Effector memory CD4-positive, alpha-beta T cell (primary cell): ENCODE measurements at regions not wholly inside any gene's neighbourhood (a gene's known extent, or its start where the extent isn't known, plus 50 kb on each side); places are given as distances from the start of the nearest gene placed in this dataset.
"Not testable (repeated sequence)": the region's sequence is repeated elsewhere in the genome, so short reads cannot be mapped to it uniquely, and the experiment has no call there.

ENCODE experiments used
- DNase-seq, 3 donors: peaks; one replicate each; pipeline ENCODE4 v3.0.0-alpha.2; 2020
- H3K27ac ChIP-seq: 2 replicates; pipeline ENCODE4 v1.7.0; 2013; ENCODE audit warnings: mild to moderate bottlenecking, low read length, moderate library complexity; ENCODE audit not compliant: insufficient read depth, poor library complexity, severe bottlenecking
- H3K27me3 ChIP-seq: replicated peaks from 2 replicates; pipeline ENCODE4 v1.7.0; 2013; ENCODE audit warnings: mild to moderate bottlenecking, low read length; ENCODE audit not compliant: insufficient read depth, control insufficient read depth, poor library complexity, severe bottlenecking
- H3K36me3 ChIP-seq: 2 replicates; pipeline ENCODE4 v1.7.0; 2013; ENCODE audit warnings: mild to moderate bottlenecking, low read length, moderate library complexity; ENCODE audit not compliant: control insufficient read depth, insufficient read depth
- H3K4me1 ChIP-seq: 2 replicates; pipeline ENCODE4 v1.7.0; 2013; ENCODE audit warnings: low read length, mild to moderate bottlenecking; ENCODE audit not compliant: control insufficient read depth, insufficient read depth, poor library complexity, severe bottlenecking
- H3K4me3 ChIP-seq: 2 replicates; pipeline ENCODE4 v1.7.0; 2013; ENCODE audit warnings: low read length, low read depth, mild to moderate bottlenecking; ENCODE audit not compliant: insufficient read depth, poor library complexity, severe bottlenecking
- H3K9me3 ChIP-seq: 2 replicates; pipeline ENCODE4 v1.7.0; 2013; ENCODE audit warnings: mild to moderate bottlenecking, low read length, moderate library complexity; ENCODE audit not compliant: control insufficient read depth

DNA sequence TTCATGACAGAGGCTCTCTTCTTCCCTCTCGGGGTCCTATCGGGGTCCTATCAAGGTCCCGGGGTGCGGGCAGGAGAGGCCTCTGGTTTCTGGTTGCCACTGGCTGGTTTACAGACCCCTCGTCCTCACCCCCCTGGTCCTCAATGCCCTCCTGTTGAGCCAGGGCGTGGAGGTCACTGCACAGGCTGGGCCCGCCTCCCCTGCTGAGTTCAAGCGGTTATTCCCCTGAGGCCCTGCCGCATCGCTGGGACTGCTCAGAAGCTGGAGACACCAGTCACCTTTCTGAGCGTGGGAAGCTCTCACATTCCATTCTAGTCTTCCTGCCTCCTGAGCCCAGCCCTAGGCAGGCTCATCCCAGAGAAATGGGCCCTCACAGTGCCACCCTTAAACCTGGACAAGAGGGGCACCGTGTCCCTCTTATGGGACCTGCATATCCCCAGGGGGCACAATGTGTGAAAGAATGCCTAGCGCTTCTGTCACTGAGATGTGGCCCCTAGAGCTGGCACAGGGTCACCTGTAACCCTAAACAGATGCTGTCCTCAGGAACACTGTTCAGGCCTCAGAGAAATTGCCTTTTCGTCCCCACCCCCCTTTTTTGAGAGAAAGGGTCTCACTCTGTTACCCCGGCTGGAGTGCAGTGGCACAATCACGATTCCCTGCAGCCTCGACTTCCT lies 177.7 kb upstream of the RGS6 start:
- H3K4me1 ChIP-seq: no peaks in the 10 kb centered on the region
- H3K27me3 ChIP-seq: no peaks in the 10 kb centered on the region
- no peak for DNase-seq
- no peaks in the 10 kb centered on the region for H3K9me3 ChIP-seq
- H3K27ac ChIP-seq: no peak overlapping the region
- H3K36me3 ChIP-seq: no peaks in the 10 kb centered on the region
- H3K4me3 ChIP-seq: no peak overlapping the region

DNA sequence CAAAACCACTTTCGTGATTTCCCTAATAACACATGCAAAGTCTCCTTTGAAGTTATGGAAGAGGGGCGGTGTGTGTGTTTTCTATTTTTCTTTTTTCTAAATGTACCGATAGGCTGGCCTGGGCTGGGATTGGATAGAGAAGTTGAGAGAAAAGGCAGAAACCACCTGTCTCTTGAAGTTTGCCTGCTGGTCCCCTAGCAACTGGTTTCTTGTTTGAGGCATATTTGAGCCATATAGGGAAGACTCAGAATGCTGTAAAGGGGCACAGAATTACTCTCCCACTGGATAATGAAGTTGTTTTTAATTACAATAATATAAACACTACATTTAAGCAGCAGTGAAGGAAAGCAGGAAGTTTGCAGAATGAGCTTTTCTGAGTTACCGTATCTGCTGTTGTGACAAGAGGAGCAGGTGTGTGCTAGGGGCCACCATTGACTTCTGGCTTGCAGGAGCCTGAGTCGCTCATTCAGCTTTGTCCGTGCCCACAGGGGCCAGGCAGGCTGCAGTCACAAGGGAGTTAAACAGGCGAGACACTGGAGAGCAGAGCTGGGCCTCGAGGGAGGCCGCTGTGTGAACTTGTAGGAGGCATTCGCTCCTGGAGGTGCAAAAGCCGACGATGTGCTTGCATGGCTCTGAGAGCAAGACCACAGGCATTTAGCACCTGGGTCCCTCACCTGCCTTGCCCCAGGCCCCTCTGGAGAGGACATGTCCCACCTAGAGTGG lies 173.8 kb upstream of the RGS6 start:
- H3K27ac ChIP-seq: no peak overlapping the region
- H3K4me1 ChIP-seq: no peaks in the 10 kb centered on the region
- no peak overlapping the region for H3K4me3 ChIP-seq
- no peak for DNase-seq
- H3K9me3 ChIP-seq: no peaks in the 10 kb centered on the region
- no peaks in the 10 kb centered on the region for H3K27me3 ChIP-seq
- H3K36me3 ChIP-seq: no peaks in the 10 kb centered on the region

DNA sequence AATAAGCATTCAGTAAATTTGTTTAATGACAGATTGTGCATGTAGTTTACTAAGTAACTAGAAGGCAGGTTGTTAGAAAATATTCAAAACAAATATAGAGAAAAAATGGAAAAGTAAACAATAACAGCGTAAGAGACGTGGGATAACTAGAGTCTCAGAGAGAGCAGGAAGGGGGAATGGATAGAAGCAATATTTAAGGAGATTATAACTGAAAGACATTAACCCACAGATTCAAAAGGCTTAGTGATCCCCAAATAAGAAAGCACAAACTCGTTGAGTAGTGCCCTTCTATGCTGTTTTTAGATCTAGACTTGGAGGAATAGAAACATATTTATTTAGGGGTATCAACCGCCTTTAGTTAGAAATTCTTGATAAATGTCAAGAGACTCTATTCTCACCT lies 169.7 kb upstream of the RGS6 start:
- H3K27ac ChIP-seq: no peak overlapping the region
- no peaks in the 10 kb centered on the region for H3K9me3 ChIP-seq
- no peaks in the 10 kb centered on the region for H3K27me3 ChIP-seq
- no peak overlapping the region for H3K4me3 ChIP-seq
- H3K4me1 ChIP-seq: no peaks in the 10 kb centered on the region
- H3K36me3 ChIP-seq: no peaks in the 10 kb centered on the region
- DNase-seq: no peak

DNA sequence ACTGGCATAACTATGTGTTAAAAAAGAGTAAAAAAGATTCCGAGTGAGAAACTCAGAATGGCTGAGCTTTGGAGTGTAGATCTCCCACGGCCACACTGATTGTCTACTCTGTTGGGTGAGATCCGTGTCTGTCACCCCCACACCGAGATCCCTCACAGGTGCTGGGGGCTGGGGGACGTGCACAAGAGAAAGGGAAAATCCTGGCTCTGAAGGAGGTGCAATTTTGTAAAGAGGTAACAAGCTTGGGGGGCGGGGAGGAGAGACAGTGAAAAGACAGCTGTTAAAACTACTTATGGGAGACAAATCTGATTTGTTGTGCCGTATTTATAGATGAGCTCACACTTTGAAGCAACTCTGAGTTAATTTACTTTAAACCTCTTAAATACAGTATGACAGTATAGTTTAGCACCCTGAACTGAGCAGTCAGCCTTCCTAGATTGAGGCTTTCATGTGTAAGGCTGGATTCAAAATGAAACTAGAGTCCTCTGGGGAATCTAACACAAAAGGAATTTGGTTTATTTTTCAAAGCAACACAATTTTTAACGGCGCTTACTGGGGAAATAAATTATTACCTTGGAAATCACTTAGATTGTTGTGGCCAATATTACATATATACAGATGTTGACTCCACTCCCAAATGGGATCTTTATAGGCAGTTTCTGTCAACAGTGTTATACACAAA lies 167.4 kb upstream of the RGS6 start:
- no peak overlapping the region for H3K4me3 ChIP-seq
- no peaks in the 10 kb centered on the region for H3K27me3 ChIP-seq
- no peaks in the 10 kb centered on the region for H3K9me3 ChIP-seq
- no peak for DNase-seq
- no peaks in the 10 kb centered on the region for H3K36me3 ChIP-seq
- no peak overlapping the region for H3K27ac ChIP-seq
- H3K4me1 ChIP-seq: no peaks in the 10 kb centered on the region

DNA sequence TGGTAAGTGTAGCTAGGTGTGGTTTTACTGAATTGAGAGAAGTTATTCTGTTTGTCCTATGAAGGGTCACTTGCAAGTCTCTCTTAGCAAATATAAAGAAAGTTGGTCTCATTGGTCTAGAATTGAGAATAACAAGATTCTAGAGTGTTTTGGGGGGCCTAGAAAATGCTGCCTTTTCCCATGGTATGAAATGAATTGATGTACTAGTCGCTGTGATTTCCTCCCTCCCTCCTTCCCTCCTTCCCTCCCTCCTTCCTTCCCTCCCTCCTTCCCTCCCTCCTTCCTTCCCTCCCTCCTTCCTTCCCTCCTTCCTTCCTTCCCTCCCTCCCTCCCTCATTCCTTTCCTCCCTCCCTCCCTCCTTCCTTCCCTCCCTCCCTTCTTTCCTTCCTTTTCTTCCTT lies 166.7 kb upstream of the RGS6 start:
- Histone ChIP-seq H3K27ac (no peak overlapping the region), H3K4me3 (no peak overlapping the region), H3K4me1 (no peaks in the 10 kb centered on the region), H3K9me3 (no peaks in the 10 kb centered on the region), H3K36me3 (no peaks in the 10 kb centered on the region), H3K27me3 (no peaks in the 10 kb centered on the region)
- no peak for DNase-seq

DNA sequence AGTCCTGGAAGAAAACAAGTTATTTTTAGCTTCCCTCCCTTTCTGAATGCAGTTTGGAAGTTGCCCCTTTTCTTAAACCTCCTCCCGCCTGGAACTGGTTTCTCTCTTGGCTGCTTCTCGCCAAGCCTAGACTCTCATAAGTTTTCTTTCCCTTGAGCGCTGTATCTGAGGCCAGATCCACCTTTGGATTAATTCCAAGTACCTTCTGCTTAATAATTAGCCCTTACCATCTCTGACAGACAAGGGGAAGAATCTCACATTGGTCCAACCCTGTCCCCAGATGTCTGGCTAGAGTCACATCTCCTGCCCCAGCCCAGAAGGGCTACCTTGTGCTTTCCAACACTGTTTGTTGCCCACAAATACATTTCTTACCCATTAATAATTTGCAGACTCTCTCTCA lies 161.8 kb upstream of the RGS6 start:
- DNase-seq: no peak
- no peaks in the 10 kb centered on the region for H3K36me3 ChIP-seq
- no peaks in the 10 kb centered on the region for H3K9me3 ChIP-seq
- no peaks in the 10 kb centered on the region for H3K27me3 ChIP-seq
- no peak overlapping the region for H3K4me3 ChIP-seq
- no peaks in the 10 kb centered on the region for H3K4me1 ChIP-seq
- no peak overlapping the region for H3K27ac ChIP-seq

DNA sequence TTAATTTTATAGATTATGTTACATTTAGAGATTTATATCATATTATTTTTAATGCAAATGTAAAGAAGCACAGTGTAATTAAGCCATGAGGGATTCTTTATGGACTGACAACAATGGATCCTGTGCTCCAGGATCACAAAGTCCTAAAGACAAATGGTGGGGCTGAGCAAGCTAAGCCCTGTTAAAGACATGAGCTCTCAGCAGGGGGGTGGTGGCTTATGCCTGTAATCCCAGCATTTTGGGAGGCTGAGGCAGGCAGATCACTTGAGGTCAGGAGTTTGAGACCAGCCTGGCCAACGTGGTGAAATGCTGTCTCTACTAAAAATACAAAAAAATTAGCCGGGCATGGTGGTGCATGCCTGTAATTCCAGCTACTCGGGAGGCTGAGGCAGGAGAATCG lies 160.8 kb upstream of the RGS6 start:
- H3K36me3 ChIP-seq, H3K4me3 ChIP-seq, H3K27me3 ChIP-seq, DNase-seq, H3K4me1 ChIP-seq, H3K9me3 ChIP-seq, H3K27ac ChIP-seq: not testable (repeated sequence)

DNA sequence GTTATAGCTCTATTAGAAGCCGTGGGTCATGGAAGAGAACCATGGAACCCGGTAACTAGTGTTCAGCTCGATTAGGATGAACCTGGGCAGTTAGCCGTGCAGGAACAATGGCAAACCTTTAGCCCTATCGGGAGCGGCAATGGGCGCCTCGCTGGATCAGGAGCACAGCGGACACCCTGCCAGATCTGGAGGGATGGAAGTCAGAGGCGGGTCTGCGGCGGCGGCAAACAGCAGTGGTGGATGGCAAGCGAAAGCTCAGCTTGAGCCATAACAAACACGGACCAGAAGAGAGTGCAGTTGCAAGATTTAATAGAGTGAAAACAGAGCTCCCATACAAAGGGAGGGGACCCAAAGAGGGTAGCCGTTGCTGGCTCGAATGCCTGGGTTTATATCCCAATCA lies 160.2 kb upstream of the RGS6 start:
- not testable (repeated sequence) for H3K4me1 ChIP-seq, H3K27me3 ChIP-seq, H3K4me3 ChIP-seq, H3K9me3 ChIP-seq, DNase-seq, H3K27ac ChIP-seq, H3K36me3 ChIP-seq

DNA sequence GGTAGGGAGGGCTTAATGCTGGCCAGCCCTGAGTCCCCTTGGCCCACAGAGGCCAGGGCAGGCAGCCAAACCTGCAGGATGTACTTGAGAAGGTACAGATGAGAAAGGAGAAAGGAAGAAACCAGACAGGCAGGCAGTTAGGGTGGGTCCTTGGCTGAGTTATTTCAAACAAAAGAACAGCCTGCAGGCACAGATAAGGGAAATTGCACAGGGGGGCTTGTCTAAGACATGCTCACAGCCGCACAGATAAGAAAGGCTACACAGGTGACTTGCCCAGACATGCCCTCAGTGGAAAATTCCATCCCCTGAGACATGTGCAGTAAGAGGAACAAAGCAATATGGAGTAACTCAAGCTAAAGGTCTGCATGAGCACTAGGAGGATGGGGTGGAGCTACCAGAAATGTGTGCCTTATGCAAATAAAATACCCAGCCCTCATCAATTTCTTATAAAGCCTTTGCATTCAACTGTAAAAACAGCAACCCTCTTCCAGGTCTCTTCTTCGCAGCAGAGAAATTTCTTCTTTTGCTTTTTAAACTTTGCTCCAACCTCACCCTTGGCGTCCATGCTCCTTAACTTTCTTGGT lies 158.2 kb upstream of the RGS6 start:
- H3K4me1 ChIP-seq: no peaks in the 10 kb centered on the region

More for the DNA sequence above, 158.2 kb upstream of the RGS6 start:
- H3K9me3 ChIP-seq: no peaks in the 10 kb centered on the region
- DNase-seq: no peak
- H3K27ac ChIP-seq: no peak overlapping the region
- no peaks in the 10 kb centered on the region for H3K36me3 ChIP-seq
- H3K27me3 ChIP-seq: no peaks in the 10 kb centered on the region
- no peak overlapping the region for H3K4me3 ChIP-seq
